22Rv1 (cell line): ENCODE measurements at regions not wholly inside any gene's neighbourhood (a gene's known extent, or its start where the extent isn't known, plus 50 kb on each side); places are given as distances from the start of the nearest gene placed in this dataset.

Source experiments
- ZFX ChIP-seq: fragments of 450-650 bp; IDR thresholded peaks from 2 replicates; pipeline ENCODE4 v1.6.1; 2017; ENCODE audit warnings: antibody characterized with exemption, borderline replicate concordance
- TF ChIP-seq, protein P1 (sequence below): fragments of 450-650 bp; IDR thresholded peaks from 2 replicates; pipeline ENCODE4 v1.5.1; 2017; ENCODE audit warnings: mild to moderate bottlenecking

DNA sequence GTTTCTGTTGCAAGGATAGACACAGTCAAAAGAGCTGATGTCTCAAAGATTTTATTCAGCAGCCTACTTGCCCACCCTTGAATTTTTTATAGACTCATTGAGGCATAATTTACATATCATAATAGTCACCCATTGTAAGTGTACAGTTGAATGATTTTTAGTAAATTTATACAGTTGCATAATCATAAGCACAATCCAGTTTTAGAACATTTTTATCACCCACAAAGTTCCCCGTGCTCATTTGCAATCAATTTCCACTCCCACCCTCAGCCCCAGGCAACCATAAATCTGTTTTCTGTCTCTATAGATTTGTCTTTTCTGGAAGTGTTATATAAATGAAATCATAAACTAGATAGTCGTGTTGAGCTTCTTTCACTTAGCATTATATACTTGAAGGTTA lies 517.7 kb downstream of the TLE1 start:
- TF ChIP-seq, protein P1, sequence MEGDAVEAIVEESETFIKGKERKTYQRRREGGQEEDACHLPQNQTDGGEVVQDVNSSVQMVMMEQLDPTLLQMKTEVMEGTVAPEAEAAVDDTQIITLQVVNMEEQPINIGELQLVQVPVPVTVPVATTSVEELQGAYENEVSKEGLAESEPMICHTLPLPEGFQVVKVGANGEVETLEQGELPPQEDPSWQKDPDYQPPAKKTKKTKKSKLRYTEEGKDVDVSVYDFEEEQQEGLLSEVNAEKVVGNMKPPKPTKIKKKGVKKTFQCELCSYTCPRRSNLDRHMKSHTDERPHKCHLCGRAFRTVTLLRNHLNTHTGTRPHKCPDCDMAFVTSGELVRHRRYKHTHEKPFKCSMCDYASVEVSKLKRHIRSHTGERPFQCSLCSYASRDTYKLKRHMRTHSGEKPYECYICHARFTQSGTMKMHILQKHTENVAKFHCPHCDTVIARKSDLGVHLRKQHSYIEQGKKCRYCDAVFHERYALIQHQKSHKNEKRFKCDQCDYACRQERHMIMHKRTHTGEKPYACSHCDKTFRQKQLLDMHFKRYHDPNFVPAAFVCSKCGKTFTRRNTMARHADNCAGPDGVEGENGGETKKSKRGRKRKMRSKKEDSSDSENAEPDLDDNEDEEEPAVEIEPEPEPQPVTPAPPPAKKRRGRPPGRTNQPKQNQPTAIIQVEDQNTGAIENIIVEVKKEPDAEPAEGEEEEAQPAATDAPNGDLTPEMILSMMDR = no peak
- no peak for TF ChIP-seq ZFX
